Endodermal cell (in vitro differentiated cells): ENCODE measurements at regions not wholly inside any gene's neighbourhood (a gene's known extent, or its start where the extent isn't known, plus 50 kb on each side); places are given as distances from the start of the nearest gene placed in this dataset.
"Not testable (repeated sequence)": the region's sequence is repeated elsewhere in the genome, so short reads cannot be mapped to it uniquely, and the experiment has no call there.

Source experiments
- DNase-seq: peaks from one replicate; pipeline ENCODE4 v3.0.0-alpha.2; 2017
- H3K27ac ChIP-seq: 2 replicates; pipeline ENCODE4 v1.5.1; 2013; ENCODE audit warnings: mild to moderate bottlenecking, low read depth, low read length, moderate library complexity
- H3K27me3 ChIP-seq: 2 replicates; pipeline ENCODE4 v1.6.1; 2013; ENCODE audit warnings: mild to moderate bottlenecking, low read length, moderate library complexity; ENCODE audit not compliant: insufficient read depth, control insufficient read depth, poor library complexity, severe bottlenecking
- H3K36me3 ChIP-seq: 2 replicates; pipeline ENCODE4 v1.7.0; 2013; ENCODE audit warnings: mild to moderate bottlenecking, low read length, moderate library complexity; ENCODE audit not compliant: control insufficient read depth, insufficient read depth
- H3K4me1 ChIP-seq: one replicate; pipeline ENCODE4 v1.7.0; 2013; ENCODE audit warnings: low read length; ENCODE audit not compliant: control insufficient read depth, insufficient read depth
- H3K4me3 ChIP-seq: 2 replicates; pipeline ENCODE4 v1.5.1; 2013; ENCODE audit warnings: mild to moderate bottlenecking, low read length, moderate library complexity
- H3K9ac ChIP-seq: 2 replicates; pipeline ENCODE4 v1.6.1; 2013; ENCODE audit warnings: mild to moderate bottlenecking, low read length, moderate library complexity; ENCODE audit not compliant: poor library complexity, severe bottlenecking; ENCODE audit errors: extremely low read depth
- H3K9me3 ChIP-seq: 2 replicates; pipeline ENCODE4 v1.6.1; 2013; ENCODE audit warnings: mild to moderate bottlenecking, low read length, moderate library complexity; ENCODE audit not compliant: control insufficient read depth
- H3K27ac Mint-ChIP-seq: 2 replicates; pipeline ENCODE4 v1.8.0; 2020; ENCODE audit warnings: mixed read lengths
- H3K27me3 Mint-ChIP-seq: 2 replicates; pipeline ENCODE4 v1.8.0; 2021; ENCODE audit warnings: mild to moderate bottlenecking, mixed read lengths; ENCODE audit not compliant: insufficient read depth
- H3K36me3 Mint-ChIP-seq: 2 replicates; pipeline ENCODE4 v1.8.0; 2020; ENCODE audit warnings: low read depth, mixed read lengths
- H3K4me1 Mint-ChIP-seq: 2 replicates; pipeline ENCODE4 v1.8.0; 2020; ENCODE audit warnings: mixed read lengths
- H3K4me3 Mint-ChIP-seq: 2 replicates; pipeline ENCODE4 v1.8.0; 2020; ENCODE audit warnings: mild to moderate bottlenecking, moderate library complexity, mixed read lengths
- H3K9me3 Mint-ChIP-seq: 2 replicates; pipeline ENCODE4 v1.8.0; 2020; ENCODE audit warnings: mild to moderate bottlenecking, mixed read lengths
- CTCF ChIP-seq: fragments of 200-600 bp; sonication (generic); conservative IDR thresholded peaks from 2 replicates; pipeline ENCODE4 v1.5.0; 2021; ENCODE audit warnings: antibody characterized with exemption, mild to moderate bottlenecking
- WGBS, 2 experiments: methylation state at CpG; one replicate each; pipeline versions ENCODE4 v1.1.5 to v1.1.7; 2013; ENCODE audit warnings: missing lambda C conversion rate in 2 of 2, mixed read lengths in 1 of 2; ENCODE audit not compliant: insufficient coverage in 1 of 2, insufficient read length in 1 of 2; 5-methylcytosine and 5-hydroxymethylcytosine counted together

DNA sequence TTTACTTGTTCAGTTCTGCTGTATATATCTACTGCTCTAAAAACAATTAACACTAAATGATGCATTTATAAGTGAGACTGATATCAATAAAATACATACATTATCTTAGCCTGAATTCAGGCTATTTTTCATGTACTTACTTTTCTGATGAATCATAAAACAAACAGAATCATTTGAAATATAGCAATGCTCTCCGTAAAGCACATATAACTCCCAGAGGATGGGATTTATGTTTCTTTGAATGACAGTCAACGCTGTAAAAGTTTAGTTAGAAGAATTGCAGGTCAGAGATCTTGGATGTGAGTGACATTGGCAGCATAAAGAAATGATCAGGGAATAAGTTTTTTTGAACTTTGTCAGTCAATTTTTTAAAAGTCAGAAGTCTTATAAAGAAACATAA lies 740.2 kb upstream of the NOVA1 start:
- Mint-ChIP-seq H3K27ac (no peak overlapping the region), H3K4me3 (no peak overlapping the region), H3K4me1 (no peaks in the 10 kb centered on the region), H3K9me3 (peaks cover 10% of the 10 kb centered on the region), H3K27me3 (no peaks in the 10 kb centered on the region), H3K36me3 (no peaks in the 10 kb centered on the region)
- H3K9me3 ChIP-seq: peaks cover 6% of the 10 kb centered on the region
- no peak overlapping the region for H3K9ac ChIP-seq
- no peaks in the 10 kb centered on the region for H3K4me1 ChIP-seq
- no peak overlapping the region for H3K4me3 ChIP-seq
- no peaks in the 10 kb centered on the region for H3K27me3 ChIP-seq
- no peak overlapping the region for H3K27ac ChIP-seq
- no peaks in the 10 kb centered on the region for H3K36me3 ChIP-seq
- DNase-seq: no peak
- TF ChIP-seq CTCF: no peak
- WGBS, 2 experiments: 91 to 100% methylated on average over 1 to 2 of the region's 2 CpGs

- not testable (repeated sequence) for H3K27ac ChIP-seq, H3K36me3 Mint-ChIP-seq, H3K27ac Mint-ChIP-seq, H3K9me3 ChIP-seq, H3K9ac ChIP-seq, DNase-seq, H3K9me3 Mint-ChIP-seq, H3K4me3 ChIP-seq, H3K4me3 Mint-ChIP-seq, H3K27me3 ChIP-seq, H3K4me1 ChIP-seq, H3K36me3 ChIP-seq, H3K27me3 Mint-ChIP-seq, H3K4me1 Mint-ChIP-seq
- WGBS, 2 experiments: 90 to 95% methylated on average over 3 to 8 of the region's 8 CpGs
These were observed 765.2 kb upstream of the NOVA1 start for GRCh38 chr14:27363036-27363435.

DNA sequence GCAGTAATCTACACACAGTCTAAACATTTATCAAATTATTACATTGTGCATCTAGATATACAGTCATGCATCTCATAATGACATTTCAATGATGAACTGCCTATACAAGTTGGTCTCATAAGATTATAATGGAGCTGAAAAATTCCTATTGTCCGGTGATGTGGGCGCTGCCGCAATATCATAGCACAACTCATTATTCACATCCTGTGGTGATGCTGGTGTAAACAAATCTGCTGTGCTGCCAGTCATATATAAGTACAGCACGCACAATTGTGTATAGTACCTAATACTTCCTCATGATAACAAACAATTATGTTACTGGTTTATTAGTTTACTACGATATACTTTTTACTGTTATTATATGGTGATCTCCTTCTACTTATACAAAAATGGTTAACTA lies 768.8 kb upstream of the NOVA1 start:
- no peak overlapping the region for H3K4me3 Mint-ChIP-seq
- WGBS, 2 experiments: 87 to 100% methylated on average over 2 to 4 of the region's 5 CpGs
- no peak overlapping the region for H3K27ac ChIP-seq
- no peak overlapping the region for H3K9ac ChIP-seq
- no peaks in the 10 kb centered on the region for H3K36me3 ChIP-seq
- no peaks in the 10 kb centered on the region for H3K27me3 Mint-ChIP-seq
- TF ChIP-seq CTCF: no peak
- H3K4me3 ChIP-seq: no peak overlapping the region
- H3K27ac Mint-ChIP-seq: no peak overlapping the region
- peaks cover 1% of the 10 kb centered on the region for H3K4me1 Mint-ChIP-seq
- peaks cover 1% of the 10 kb centered on the region for H3K36me3 Mint-ChIP-seq
- peaks cover 8% of the 10 kb centered on the region for H3K9me3 Mint-ChIP-seq
- no peaks in the 10 kb centered on the region for H3K9me3 ChIP-seq
- no peaks in the 10 kb centered on the region for H3K27me3 ChIP-seq
- no peak for DNase-seq
- H3K4me1 ChIP-seq: no peaks in the 10 kb centered on the region

DNA sequence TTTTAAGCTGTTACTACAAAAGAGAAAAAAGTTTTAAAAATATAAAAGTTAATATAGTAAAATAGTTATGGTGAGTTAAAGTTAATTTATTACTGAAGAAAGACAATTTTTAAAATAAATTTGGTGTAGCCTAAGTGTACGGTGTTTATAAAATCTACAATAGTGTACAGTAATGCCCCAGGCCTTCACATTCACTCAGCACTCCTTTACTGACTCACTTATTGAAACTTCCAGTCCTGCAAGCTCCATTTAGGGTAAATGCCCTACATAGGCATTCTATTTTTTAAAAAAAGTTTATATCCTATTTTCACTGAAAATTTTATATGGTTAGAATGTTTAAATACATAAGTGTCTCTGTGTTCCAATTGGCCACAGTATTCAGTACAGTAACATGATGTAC lies 769.5 kb upstream of the NOVA1 start:
- peaks cover 1% of the 10 kb centered on the region for H3K36me3 Mint-ChIP-seq
- Histone ChIP-seq H3K4me3 (no peak overlapping the region), H3K36me3 (no peaks in the 10 kb centered on the region), H3K27me3 (no peaks in the 10 kb centered on the region), H3K27ac (no peak overlapping the region), H3K9me3 (no peaks in the 10 kb centered on the region), H3K4me1 (no peaks in the 10 kb centered on the region), H3K9ac (no peak overlapping the region)
- DNase-seq: no peak
- H3K9me3 Mint-ChIP-seq: peaks cover 8% of the 10 kb centered on the region
- H3K27me3 Mint-ChIP-seq: no peaks in the 10 kb centered on the region
- no peak overlapping the region for H3K27ac Mint-ChIP-seq
- TF ChIP-seq CTCF: no peak
- no peak overlapping the region for H3K4me3 Mint-ChIP-seq
- H3K4me1 Mint-ChIP-seq: peaks cover 6% of the 10 kb centered on the region
- WGBS, 2 experiments: no CpG with 5 or more reads among the region's 1 CpG
